ENCODE measurements at regions not wholly inside any gene's neighbourhood (a gene's known extent, or its start where the extent isn't known, plus 50 kb on each side); places are given as distances from the start of the nearest gene placed in this dataset.

DNA sequence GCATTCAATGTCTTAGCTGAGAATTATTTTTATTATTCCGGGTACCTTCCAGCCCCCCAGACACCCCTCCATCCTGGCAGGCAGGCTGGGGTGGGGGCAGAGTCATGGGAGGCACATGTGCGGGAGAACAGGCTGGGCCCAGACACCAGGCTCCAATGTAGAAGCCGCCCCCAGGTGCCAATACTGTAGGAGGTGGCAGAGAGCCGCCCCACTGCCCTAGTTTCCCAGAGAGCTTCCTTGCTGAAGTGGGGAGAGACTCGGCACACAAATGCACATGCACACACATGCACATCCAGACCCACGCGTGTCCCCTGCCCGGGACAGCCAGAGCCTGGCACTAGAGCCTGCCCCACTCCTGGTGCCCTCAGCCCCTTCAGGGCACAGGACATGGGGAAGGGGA, 98.4 kb upstream of the LINGO1 start:
- Histone ChIP-seq H3K9ac (ENCODE audit: low read length in 5 of 5) (no peak overlapping the region), H3K9me3 (ENCODE audit: control insufficient read depth in 5 of 5, low read length in 5 of 5) (no peaks in the 10 kb centered on the region), H3K4me3 (ENCODE audit: low read depth in 1 of 5, low read length in 5 of 5) (no peak overlapping the region), H3K27me3 (ENCODE audit: control insufficient read depth in 5 of 5, insufficient read depth in 4 of 5, low read length in 5 of 5) (peaks cover 2 to 29% (median 27%) of the 10 kb centered on the region in 5 donors), H3K27ac (ENCODE audit: low read depth, low read length) (no peak overlapping the region), H3K36me3 (ENCODE audit: control insufficient read depth in 5 of 5, insufficient read depth in 5 of 5, low read length in 5 of 5) (no peaks in the 10 kb centered on the region), H3K4me1 (ENCODE audit: control insufficient read depth in 5 of 5, insufficient read depth in 5 of 5, low read length in 5 of 5) (no peaks in the 10 kb centered on the region)

DNA sequence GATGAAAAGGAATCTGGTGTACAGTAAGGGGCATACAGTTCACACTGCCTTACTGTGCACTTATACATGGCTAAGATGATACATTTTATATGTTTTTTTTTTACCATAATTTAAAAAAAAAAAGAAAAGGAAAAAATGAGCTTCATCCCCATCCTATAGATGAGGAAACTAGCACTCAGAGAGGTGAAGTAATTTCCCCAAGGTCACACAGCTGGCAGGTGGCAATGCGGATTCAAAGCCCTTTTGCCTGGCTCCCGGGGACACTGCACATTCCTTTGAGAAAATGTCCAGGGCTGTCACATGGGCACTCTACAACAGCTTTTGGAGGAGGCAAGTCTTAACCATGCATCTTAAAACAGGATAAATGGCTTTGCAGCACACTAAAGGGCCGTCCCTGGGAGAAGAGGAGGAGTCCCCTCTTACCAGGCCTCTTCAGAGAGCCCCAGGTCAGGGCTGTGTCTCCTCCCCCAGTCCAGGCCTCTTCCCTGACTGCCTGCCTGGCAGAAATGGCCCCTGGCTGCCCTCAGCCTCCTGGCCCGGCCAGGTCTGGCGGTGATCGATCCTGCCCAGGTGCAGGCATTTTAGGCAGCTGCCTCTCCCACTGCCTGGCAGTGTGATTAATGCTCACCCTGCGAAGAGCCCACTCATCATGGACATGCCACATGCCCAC, 95.1 kb upstream of the LINGO1 start:
- Histone ChIP-seq H3K9ac (ENCODE audit: low read length in 5 of 5) (no peak overlapping the region), H3K27ac (ENCODE audit: low read depth, low read length) (no peak overlapping the region), H3K27me3 (ENCODE audit: control insufficient read depth in 5 of 5, insufficient read depth in 4 of 5, low read length in 5 of 5) (peaks cover 5 to 34% (median 24%) of the 10 kb centered on the region in 5 donors), H3K4me3 (ENCODE audit: low read depth in 1 of 5, low read length in 5 of 5) (no peak overlapping the region), H3K4me1 (ENCODE audit: control insufficient read depth in 5 of 5, insufficient read depth in 5 of 5, low read length in 5 of 5) (no peaks in the 10 kb centered on the region), H3K9me3 (ENCODE audit: control insufficient read depth in 5 of 5, low read length in 5 of 5) (no peaks in the 10 kb centered on the region), H3K36me3 (ENCODE audit: control insufficient read depth in 5 of 5, insufficient read depth in 5 of 5, low read length in 5 of 5) (no peaks in the 10 kb centered on the region)

DNA sequence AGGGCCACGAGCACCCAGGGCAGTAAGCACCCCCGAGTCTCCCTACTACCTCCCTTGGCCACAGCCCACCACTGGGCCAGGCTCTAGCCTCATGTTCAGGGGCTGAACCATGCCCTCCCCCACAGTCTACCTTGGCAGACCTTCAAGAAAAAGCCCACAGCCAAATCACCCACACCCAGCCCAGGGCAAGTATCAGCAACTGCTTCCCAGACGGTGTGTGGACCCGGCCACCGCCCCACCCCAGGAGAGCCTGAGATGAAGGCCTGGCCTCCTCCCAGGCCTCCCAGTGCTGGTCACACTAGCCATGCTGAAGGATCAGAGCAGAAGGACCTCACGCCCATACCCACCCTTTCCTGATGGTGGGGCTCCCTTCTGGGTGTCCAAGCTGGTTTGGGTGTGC, 92.0 kb upstream of the LINGO1 start:
- Histone ChIP-seq H3K9ac (ENCODE audit: low read length in 5 of 5) (no peak overlapping the region), H3K4me1 (ENCODE audit: control insufficient read depth in 5 of 5, insufficient read depth in 5 of 5, low read length in 5 of 5) (no peaks in the 10 kb centered on the region), H3K9me3 (ENCODE audit: control insufficient read depth in 5 of 5, low read length in 5 of 5) (no peaks in the 10 kb centered on the region), H3K27ac (ENCODE audit: low read depth, low read length) (no peak overlapping the region), H3K27me3 (ENCODE audit: control insufficient read depth in 5 of 5, insufficient read depth in 4 of 5, low read length in 5 of 5) (peaks cover 6 to 29% (median 16%) of the 10 kb centered on the region in 5 donors), H3K36me3 (ENCODE audit: control insufficient read depth in 5 of 5, insufficient read depth in 5 of 5, low read length in 5 of 5) (no peaks in the 10 kb centered on the region), H3K4me3 (ENCODE audit: low read depth in 1 of 5, low read length in 5 of 5) (no peak overlapping the region)

GRCh38 chr15:77723756-77724155, 91.0 kb upstream of the LINGO1 start:
- H3K4me3 ChIP-seq (ENCODE audit: low read depth in 1 of 5, low read length in 5 of 5) = no peak overlapping the region
- H3K9ac ChIP-seq (ENCODE audit: low read length in 5 of 5) = no peak overlapping the region
- H3K27ac ChIP-seq (ENCODE audit: low read depth, low read length) = no peak overlapping the region
- peaks cover 6 to 24% (median 16%) of the 10 kb centered on the region in 5 donors for H3K27me3 ChIP-seq (ENCODE audit: control insufficient read depth in 5 of 5, insufficient read depth in 4 of 5, low read length in 5 of 5)
- H3K4me1 ChIP-seq (ENCODE audit: control insufficient read depth in 5 of 5, insufficient read depth in 5 of 5, low read length in 5 of 5) = no peaks in the 10 kb centered on the region
- no peaks in the 10 kb centered on the region for H3K9me3 ChIP-seq (ENCODE audit: control insufficient read depth in 5 of 5, low read length in 5 of 5)
- no peaks in the 10 kb centered on the region for H3K36me3 ChIP-seq (ENCODE audit: control insufficient read depth in 5 of 5, insufficient read depth in 5 of 5, low read length in 5 of 5)

GRCh38 chr15:77722759-77723460, 90.2 kb upstream of the LINGO1 start:
- Histone ChIP-seq H3K4me3 (ENCODE audit: low read depth in 1 of 5, low read length in 5 of 5) (no peak overlapping the region), H3K27ac (ENCODE audit: low read depth, low read length) (no peak overlapping the region)

GRCh38 chr15:77721963-77722362, 89.3 kb upstream of the LINGO1 start:
- Histone ChIP-seq H3K36me3 (ENCODE audit: control insufficient read depth in 5 of 5, insufficient read depth in 5 of 5, low read length in 5 of 5) (no peaks in the 10 kb centered on the region), H3K27me3 (ENCODE audit: control insufficient read depth in 5 of 5, insufficient read depth in 4 of 5, low read length in 5 of 5) (peaks cover 7 to 26% (median 21%) of the 10 kb centered on the region in 5 donors)

More at GRCh38 chr15:77722759-77723460, 90.2 kb upstream of the LINGO1 start:
- no peak overlapping the region for H3K9ac ChIP-seq (ENCODE audit: low read length in 5 of 5)
- H3K9me3 ChIP-seq (ENCODE audit: control insufficient read depth in 5 of 5, low read length in 5 of 5) = no peaks in the 10 kb centered on the region
- H3K36me3 ChIP-seq (ENCODE audit: control insufficient read depth in 5 of 5, insufficient read depth in 5 of 5, low read length in 5 of 5) = no peaks in the 10 kb centered on the region
- peaks cover 8 to 24% (median 15%) of the 10 kb centered on the region in 5 donors for H3K27me3 ChIP-seq (ENCODE audit: control insufficient read depth in 5 of 5, insufficient read depth in 4 of 5, low read length in 5 of 5)
- no peaks in the 10 kb centered on the region for H3K4me1 ChIP-seq (ENCODE audit: control insufficient read depth in 5 of 5, insufficient read depth in 5 of 5, low read length in 5 of 5)

GRCh38 chr15:77720655-77721054, 87.9 kb upstream of the LINGO1 start:
- H3K27me3 ChIP-seq (ENCODE audit: control insufficient read depth in 5 of 5, insufficient read depth in 4 of 5, low read length in 5 of 5) = peaks cover 14 to 36% (median 27%) of the 10 kb centered on the region in 5 donors
- no peak overlapping the region for H3K27ac ChIP-seq (ENCODE audit: low read depth, low read length)
- H3K4me1 ChIP-seq (ENCODE audit: control insufficient read depth in 5 of 5, insufficient read depth in 5 of 5, low read length in 5 of 5) = no peaks in the 10 kb centered on the region
- no peak overlapping the region for H3K9ac ChIP-seq (ENCODE audit: low read length in 5 of 5)
- H3K9me3 ChIP-seq (ENCODE audit: control insufficient read depth in 5 of 5, low read length in 5 of 5) = no peaks in the 10 kb centered on the region
- no peaks in the 10 kb centered on the region for H3K36me3 ChIP-seq (ENCODE audit: control insufficient read depth in 5 of 5, insufficient read depth in 5 of 5, low read length in 5 of 5)
- no peak overlapping the region for H3K4me3 ChIP-seq (ENCODE audit: low read depth in 1 of 5, low read length in 5 of 5)

More at GRCh38 chr15:77721963-77722362, 89.3 kb upstream of the LINGO1 start:
- H3K27ac ChIP-seq (ENCODE audit: low read depth, low read length) = no peak overlapping the region
- no peaks in the 10 kb centered on the region for H3K9me3 ChIP-seq (ENCODE audit: control insufficient read depth in 5 of 5, low read length in 5 of 5)
- no peak overlapping the region for H3K9ac ChIP-seq (ENCODE audit: low read length in 5 of 5)
- no peak overlapping the region for H3K4me3 ChIP-seq (ENCODE audit: low read depth in 1 of 5, low read length in 5 of 5)
- H3K4me1 ChIP-seq (ENCODE audit: control insufficient read depth in 5 of 5, insufficient read depth in 5 of 5, low read length in 5 of 5) = no peaks in the 10 kb centered on the region

DNA sequence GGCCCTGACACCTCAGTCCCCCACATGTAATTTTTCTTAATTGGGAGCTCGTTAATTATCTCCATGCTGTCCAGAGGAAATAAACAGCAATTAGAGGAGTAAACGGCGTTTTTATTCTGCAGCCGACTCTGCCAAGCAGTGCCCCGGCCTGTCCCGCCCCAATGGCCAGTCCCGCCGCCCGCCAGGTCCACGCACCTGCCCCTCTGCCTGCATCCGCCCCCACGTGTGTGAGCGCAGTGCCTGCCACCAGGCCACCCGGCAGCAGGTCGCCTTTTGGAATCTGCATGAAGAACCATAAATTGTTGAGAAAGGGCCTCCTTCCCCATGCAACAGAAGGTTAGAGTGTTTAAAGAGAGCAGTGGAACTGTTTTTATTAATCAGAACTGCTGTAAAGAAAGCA, 87.5 kb upstream of the LINGO1 start:
- H3K9ac ChIP-seq (ENCODE audit: low read length in 5 of 5) = no peak overlapping the region
- no peaks in the 10 kb centered on the region for H3K9me3 ChIP-seq (ENCODE audit: control insufficient read depth in 5 of 5, low read length in 5 of 5)
- H3K4me3 ChIP-seq (ENCODE audit: low read depth in 1 of 5, low read length in 5 of 5) = no peak overlapping the region
- H3K36me3 ChIP-seq (ENCODE audit: control insufficient read depth in 5 of 5, insufficient read depth in 5 of 5, low read length in 5 of 5) = no peaks in the 10 kb centered on the region
- H3K27ac ChIP-seq (ENCODE audit: low read depth, low read length) = no peak overlapping the region
- no peaks in the 10 kb centered on the region for H3K4me1 ChIP-seq (ENCODE audit: control insufficient read depth in 5 of 5, insufficient read depth in 5 of 5, low read length in 5 of 5)
- H3K27me3 ChIP-seq (ENCODE audit: control insufficient read depth in 5 of 5, insufficient read depth in 4 of 5, low read length in 5 of 5) = peaks cover 14 to 41% (median 32%) of the 10 kb centered on the region in 5 donors

DNA sequence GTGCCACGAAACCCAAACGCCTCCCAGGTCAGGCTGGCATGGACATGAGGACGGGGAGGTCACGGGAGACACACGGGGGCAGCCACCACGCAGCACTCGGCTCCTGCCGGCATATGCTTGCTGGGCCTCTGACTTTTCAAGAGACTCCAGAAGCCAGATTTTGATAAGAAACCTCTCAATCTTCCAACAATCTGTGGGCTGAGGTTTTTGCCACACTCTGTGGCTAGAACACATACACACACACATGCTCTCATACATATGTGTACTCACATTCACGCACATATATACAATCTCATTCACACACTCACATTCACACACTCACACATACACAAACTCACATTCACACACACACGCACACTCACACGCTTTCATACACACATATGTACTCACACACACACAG, 86.7 kb upstream of the LINGO1 start:
- no peaks in the 10 kb centered on the region for H3K9me3 ChIP-seq (ENCODE audit: control insufficient read depth in 5 of 5, low read length in 5 of 5)
- H3K36me3 ChIP-seq (ENCODE audit: control insufficient read depth in 5 of 5, insufficient read depth in 5 of 5, low read length in 5 of 5) = no peaks in the 10 kb centered on the region
- H3K27me3 ChIP-seq (ENCODE audit: control insufficient read depth in 5 of 5, insufficient read depth in 4 of 5, low read length in 5 of 5) = peaks cover 14 to 45% (median 39%) of the 10 kb centered on the region in 5 donors
- no peaks in the 10 kb centered on the region for H3K4me1 ChIP-seq (ENCODE audit: control insufficient read depth in 5 of 5, insufficient read depth in 5 of 5, low read length in 5 of 5)
- no peak overlapping the region for H3K27ac ChIP-seq (ENCODE audit: low read depth, low read length)
- H3K9ac ChIP-seq (ENCODE audit: low read length in 5 of 5) = no peak overlapping the region
- no peak overlapping the region for H3K4me3 ChIP-seq (ENCODE audit: low read depth in 1 of 5, low read length in 5 of 5)

- no peaks in the 10 kb centered on the region for H3K36me3 ChIP-seq (ENCODE audit: control insufficient read depth in 5 of 5, insufficient read depth in 5 of 5, low read length in 5 of 5)
- no peak overlapping the region for H3K27ac ChIP-seq (ENCODE audit: low read depth, low read length)
Observed at GRCh38 chr15:77717333-77717990, 84.8 kb upstream of the LINGO1 start.

More at GRCh38 chr15:77717333-77717990, 84.8 kb upstream of the LINGO1 start:
- H3K4me1 ChIP-seq (ENCODE audit: control insufficient read depth in 5 of 5, insufficient read depth in 5 of 5, low read length in 5 of 5) = no peaks in the 10 kb centered on the region
- H3K27me3 ChIP-seq (ENCODE audit: control insufficient read depth in 5 of 5, insufficient read depth in 4 of 5, low read length in 5 of 5) = peaks cover 14 to 44% (median 38%) of the 10 kb centered on the region in 5 donors
- H3K9ac ChIP-seq (ENCODE audit: low read length in 5 of 5) = no peak overlapping the region
- no peak overlapping the region for H3K4me3 ChIP-seq (ENCODE audit: low read depth in 1 of 5, low read length in 5 of 5)
- H3K9me3 ChIP-seq (ENCODE audit: control insufficient read depth in 5 of 5, low read length in 5 of 5) = no peaks in the 10 kb centered on the region
